Hepatocyte (in vitro differentiated cells): ENCODE measurements at regions not wholly inside any gene's neighbourhood (a gene's known extent, or its start where the extent isn't known, plus 50 kb on each side); places are given as distances from the start of the nearest gene placed in this dataset.

ENCODE experiments used
- EZH2 ChIP-seq: fragments of 200-600 bp; sonication (generic); IDR thresholded peaks from 2 replicates; pipeline ENCODE4 v1.6.1; 2016; ENCODE audit warnings: antibody characterized with exemption, mild to moderate bottlenecking, borderline replicate concordance
- EZH2phosphoT487 ChIP-seq: fragments of 200-600 bp; sonication (generic); IDR thresholded peaks from one replicate; pipeline ENCODE4 v1.6.1; 2018; ENCODE audit warnings: antibody characterized with exemption, mild to moderate bottlenecking, low read depth, moderate library complexity; ENCODE audit not compliant: unreplicated experiment, severe bottlenecking
- TF ChIP-seq, protein P1 (sequence below): fragments of 200-600 bp; sonication (generic); IDR thresholded peaks from 2 replicates; pipeline ENCODE4 v1.5.1; 2016; ENCODE audit warnings: antibody characterized with exemption, mild to moderate bottlenecking; ENCODE audit not compliant: poor library complexity

DNA sequence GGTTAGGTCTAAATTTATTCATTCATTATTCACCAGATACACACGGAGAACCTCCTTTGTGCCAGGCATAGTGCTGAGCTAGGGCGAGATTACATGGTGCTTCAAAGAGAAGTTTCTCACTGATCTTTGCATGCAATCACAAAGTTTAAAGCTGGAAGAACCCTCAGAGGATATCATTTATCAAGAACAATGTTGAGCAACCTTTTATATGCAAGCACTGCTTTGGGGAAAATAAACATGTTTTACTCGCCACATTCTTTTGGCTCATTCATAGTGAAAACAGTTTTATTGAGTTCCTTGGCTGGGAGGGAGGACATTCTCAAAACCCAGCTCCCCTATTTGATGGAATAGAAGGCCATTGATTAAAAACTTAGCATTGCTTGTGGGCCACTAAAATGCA lies 49.8 kb upstream of the XYLT1 start:
- TF ChIP-seq, protein P1, sequence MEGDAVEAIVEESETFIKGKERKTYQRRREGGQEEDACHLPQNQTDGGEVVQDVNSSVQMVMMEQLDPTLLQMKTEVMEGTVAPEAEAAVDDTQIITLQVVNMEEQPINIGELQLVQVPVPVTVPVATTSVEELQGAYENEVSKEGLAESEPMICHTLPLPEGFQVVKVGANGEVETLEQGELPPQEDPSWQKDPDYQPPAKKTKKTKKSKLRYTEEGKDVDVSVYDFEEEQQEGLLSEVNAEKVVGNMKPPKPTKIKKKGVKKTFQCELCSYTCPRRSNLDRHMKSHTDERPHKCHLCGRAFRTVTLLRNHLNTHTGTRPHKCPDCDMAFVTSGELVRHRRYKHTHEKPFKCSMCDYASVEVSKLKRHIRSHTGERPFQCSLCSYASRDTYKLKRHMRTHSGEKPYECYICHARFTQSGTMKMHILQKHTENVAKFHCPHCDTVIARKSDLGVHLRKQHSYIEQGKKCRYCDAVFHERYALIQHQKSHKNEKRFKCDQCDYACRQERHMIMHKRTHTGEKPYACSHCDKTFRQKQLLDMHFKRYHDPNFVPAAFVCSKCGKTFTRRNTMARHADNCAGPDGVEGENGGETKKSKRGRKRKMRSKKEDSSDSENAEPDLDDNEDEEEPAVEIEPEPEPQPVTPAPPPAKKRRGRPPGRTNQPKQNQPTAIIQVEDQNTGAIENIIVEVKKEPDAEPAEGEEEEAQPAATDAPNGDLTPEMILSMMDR, result no peak
- TF ChIP-seq EZH2phosphoT487 (no peak), EZH2 (no peak)
